ENCODE measurements at regions not wholly inside any gene's neighbourhood (a gene's known extent, or its start where the extent isn't known, plus 50 kb on each side); places are given as distances from the start of the nearest gene placed in this dataset.
"Not testable (repeated sequence)": the region's sequence is repeated elsewhere in the genome, so short reads cannot be mapped to it uniquely, and the experiment has no call there.

GRCh38 chr13:54267253-54267668 is 1238.6 kb downstream of the OLFM4 start:
- 0 out of 2 replicates have a peak, but pooled peaks have one; percentile 40 for TF ChIP-seq ZNF232 (CRISPR knock-in tag; IDR thresholded peaks at IDR 0.05)
- peak; percentile 85 for TF ChIP-seq USF2 (CRISPR knock-in tag; IDR thresholded peaks at IDR 0.05)
- TF ChIP-seq FOXP4 (CRISPR knock-in tag; IDR thresholded peaks at IDR 0.05) = peak; percentile 74; the same call in 1 of the 2 replicates
- TF ChIP-seq FOXK1 (CRISPR knock-in tag; IDR thresholded peaks at IDR 0.05) = peak; percentile 39; the same call in 1 of the 2 replicates
- TF ChIP-seq USF1 (CRISPR knock-in tag; IDR thresholded peaks at IDR 0.05) = peak; percentile 88
- peak; percentile 73; the same call in 1 of the 2 replicates for TF ChIP-seq TEAD1 (CRISPR knock-in tag; IDR thresholded peaks at IDR 0.05)
- TF ChIP-seq SMAD3 (CRISPR knock-in tag; IDR thresholded peaks at IDR 0.05; ENCODE audit: borderline replicate concordance) = 0 out of 2 replicates have a peak, but pooled peaks have one; percentile 37
- peak; percentile 87 for TF ChIP-seq MAX (CRISPR knock-in tag; IDR thresholded peaks at IDR 0.05)
- TF ChIP-seq AFF4 (CRISPR knock-in tag; IDR thresholded peaks at IDR 0.05; ENCODE audit: borderline replicate concordance) = 0 out of 2 replicates have a peak, but pooled peaks have one; percentile 38
- Mint-ChIP-seq H3K4me1 (peaks cover 85% of the 10 kb centered on the region), H3K36me3 (peaks cover 31% of the 10 kb centered on the region), H3K4me3 (peak overlapping the region; percentile 79), H3K27ac (peak overlapping the region; percentile 100), H3K9me3 (peaks cover 11% of the 10 kb centered on the region)
- DNase-seq (ENCODE audit: low spot score) (peak; percentile 64), ATAC-seq (peak; percentile 18)
- CTCF ChIA-PET; POLR2A ChIA-PET; H3K27me3 Mint-ChIP-seq (ENCODE audit: low read depth): not testable (repeated sequence)

GRCh38 chr13:54268013-54268695 is 1239.5 kb downstream of the OLFM4 start:
- DNase-seq (ENCODE audit: low spot score) = peak; percentile 60

More at GRCh38 chr13:54268013-54268695, 1239.5 kb downstream of the OLFM4 start:
- H3K27me3 Mint-ChIP-seq (ENCODE audit: low read depth); POLR2A ChIA-PET; CTCF ChIA-PET: not testable (repeated sequence)
- Mint-ChIP-seq H3K27ac (peak overlapping the region; percentile 100), H3K4me1 (peaks cover 82% of the 10 kb centered on the region), H3K9me3 (peaks cover 11% of the 10 kb centered on the region), H3K36me3 (peaks cover 29% of the 10 kb centered on the region), H3K4me3 (peak overlapping the region; percentile 79)
- peak; percentile 93 for ATAC-seq
- peak; percentile 82 for TF ChIP-seq TEAD1 (CRISPR knock-in tag; IDR thresholded peaks at IDR 0.05)
- peak; percentile 41; the same call in 1 of the 2 replicates for TF ChIP-seq AFF4 (CRISPR knock-in tag; IDR thresholded peaks at IDR 0.05; ENCODE audit: borderline replicate concordance)
